ENCODE measurements at regions not wholly inside any gene's neighbourhood (a gene's known extent, or its start where the extent isn't known, plus 50 kb on each side); places are given as distances from the start of the nearest gene placed in this dataset.

DNA sequence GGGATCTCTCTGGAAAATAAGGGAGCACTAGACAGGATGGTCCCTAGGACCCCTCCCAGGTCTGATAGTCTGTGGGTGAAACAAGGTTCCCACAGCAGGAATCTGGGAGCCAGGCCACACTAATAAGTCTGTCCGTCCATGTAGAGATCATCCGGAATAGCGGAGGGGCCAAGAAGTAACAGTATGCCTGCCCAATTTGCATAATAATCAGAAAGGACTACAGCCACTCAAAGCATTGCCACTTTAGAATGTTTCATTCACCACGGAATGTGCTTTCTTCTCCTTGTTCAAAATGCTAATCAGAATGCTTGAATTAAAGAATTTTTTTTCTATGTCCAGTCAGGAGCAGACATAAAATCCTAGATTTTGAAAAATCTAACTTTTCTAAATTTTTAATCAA lies 254.9 kb downstream of the ACTL7B start:
- no peak for DNase-seq

DNA sequence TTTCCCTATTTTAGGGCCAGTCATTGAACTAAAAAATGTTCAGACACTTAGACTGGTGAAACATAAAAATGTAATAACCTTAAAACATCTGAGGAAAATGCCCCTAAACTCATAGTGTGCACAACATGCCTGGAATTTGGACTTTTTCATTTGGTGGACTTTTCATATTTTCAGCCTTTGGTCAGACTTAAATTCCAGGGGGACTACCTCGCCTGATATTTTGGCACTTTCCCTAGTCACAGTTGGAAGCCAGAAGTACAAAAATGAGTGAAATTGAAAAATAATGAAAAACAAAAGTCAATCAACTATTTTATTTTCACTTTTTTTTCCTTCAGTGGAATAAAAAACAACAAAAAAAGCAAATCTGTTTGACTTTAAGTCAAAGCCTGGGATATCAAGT lies 256.2 kb downstream of the ACTL7B start:
- no peak for DNase-seq

DNA sequence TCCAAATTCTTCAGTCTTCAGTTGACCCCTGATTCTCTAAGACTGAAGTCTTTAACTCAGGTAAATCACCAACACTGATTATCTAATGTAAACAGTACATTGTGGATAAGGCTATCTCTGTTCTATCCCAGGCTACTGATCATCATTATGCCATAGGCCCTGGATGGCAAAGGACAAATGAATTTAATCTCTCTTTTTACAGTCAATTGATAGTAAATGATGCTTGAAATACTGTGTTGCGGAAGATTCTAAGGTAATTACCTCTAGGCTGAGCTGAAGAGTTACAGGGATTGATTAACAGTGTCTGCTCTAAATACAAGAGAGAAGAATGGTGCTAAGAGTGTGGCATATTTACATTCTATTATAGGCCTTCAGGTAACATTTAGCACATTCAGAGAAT lies 264.7 kb downstream of the ACTL7B start:
- DNase-seq = no peak

DNA sequence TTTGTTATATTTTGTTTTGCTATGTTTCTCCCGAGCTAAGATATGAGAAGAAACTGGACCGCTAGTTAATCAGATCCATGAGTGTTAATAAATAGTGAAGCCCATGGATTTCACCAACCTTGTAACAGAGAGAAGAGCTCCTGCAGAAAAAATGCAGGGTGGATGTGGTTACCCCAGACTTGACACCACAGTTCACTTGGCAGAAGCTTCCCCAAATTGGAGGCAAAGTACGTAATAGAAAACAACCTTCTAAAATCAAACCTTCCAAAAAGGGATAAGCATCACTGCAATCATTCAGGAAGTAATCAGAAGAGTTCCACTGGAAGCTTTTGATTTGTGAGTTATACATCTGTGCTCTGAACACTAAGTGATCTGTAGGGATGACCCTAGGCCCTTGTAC lies 267.5 kb downstream of the ACTL7B start:
- no peak for DNase-seq

DNA sequence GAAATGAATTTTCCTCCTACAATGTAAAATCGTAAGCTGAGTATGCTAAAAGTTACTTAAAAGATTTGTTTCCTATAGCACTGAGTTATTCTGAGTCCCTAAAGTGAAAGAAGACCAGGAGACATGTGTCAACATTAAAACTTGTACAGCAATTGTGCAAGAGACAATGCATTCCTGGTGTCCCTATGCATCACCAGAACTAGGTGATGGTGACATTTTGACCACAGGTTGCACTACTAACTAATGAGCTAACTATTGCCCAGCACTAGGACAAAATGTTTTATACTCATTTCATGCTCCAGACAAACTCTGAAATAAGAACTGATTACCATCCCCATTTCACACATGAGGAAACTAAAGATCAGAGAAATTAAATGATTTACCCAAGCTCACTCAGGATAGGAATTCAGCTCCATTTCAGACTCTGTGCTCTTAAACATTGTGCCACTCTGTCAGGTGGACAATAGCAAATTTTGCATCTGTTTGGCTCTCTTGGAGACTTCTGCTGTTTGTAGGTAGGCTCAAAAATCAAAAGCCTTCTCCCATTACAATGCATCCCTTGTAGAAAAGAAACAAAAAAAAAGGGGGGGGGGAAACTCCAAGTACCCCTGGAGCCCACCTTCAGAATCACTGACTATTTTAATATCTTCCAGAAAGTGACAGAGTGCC lies 269.2 kb downstream of the ACTL7B start:
- no peak for DNase-seq

DNA sequence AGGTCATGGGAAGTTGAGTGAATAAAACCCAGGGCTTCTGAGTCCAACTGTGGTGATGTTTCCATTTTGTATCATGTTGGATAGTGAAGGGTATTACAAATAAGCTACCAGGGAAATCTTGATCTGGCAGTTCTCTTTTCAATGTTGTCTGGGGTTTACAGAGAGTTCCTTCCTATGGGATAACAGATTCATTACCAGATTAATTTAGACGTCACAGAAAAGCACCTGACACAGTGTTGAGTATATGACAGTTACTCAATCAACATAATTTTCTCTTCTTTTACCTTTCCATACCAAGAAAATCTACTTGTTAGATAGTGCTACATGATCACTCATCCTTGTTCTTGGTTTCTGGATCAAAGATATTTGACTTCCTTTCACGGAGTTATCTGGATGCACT lies 270.9 kb downstream of the ACTL7B start:
- no peak for DNase-seq

DNA sequence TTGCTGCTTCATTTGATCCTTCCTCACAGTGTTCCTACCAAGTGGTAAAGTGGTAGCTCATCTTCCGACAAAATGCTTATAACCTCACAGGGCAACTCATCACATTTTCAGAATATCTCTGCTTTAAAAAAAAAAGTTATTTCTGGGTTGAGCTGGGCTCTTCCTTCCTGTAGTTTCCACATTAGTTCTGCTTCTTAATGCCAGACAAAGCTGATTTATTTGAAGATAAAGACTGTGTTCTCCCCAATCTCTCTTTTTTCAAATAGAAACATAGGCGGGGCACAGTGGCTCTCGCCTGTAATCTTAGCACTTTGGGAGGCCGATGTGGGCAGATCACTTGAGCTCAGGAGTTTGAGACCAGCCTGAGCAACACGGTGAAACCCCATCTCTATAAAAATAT lies 273.1 kb downstream of the ACTL7B start:
- no peak for DNase-seq

DNA sequence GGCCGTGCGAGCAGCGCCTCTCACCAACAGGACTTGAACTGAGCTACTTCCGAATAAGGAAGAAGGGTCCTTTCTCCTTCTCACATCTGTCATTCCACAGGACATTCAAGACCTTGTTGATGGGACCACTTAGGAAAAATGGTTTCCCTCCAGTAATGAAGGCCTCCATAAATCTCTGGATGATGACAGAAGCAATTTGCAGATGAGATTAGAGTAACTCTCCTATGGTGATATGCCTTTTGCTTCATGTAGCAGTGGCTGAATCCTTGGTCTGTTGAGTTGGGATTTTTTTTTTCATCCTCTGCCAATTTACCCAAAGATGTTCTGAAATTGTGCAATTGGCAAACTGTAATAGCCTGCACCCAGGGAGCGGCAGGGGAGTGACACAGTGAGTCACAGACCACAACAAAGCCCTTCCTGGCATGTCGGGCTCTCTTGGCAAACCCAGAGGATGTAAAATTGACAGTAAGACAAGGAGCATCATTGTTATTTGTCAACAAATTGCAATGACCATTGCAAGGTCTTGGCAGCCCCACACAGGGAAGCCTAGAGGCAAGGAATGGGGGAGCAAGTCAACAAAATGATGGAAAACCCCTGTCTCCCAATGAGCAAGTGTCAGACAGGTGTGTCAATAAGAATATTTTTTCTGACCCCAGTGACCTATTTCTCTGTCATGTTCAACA lies 275.9 kb downstream of the ACTL7B start:
- no peak for DNase-seq

DNA sequence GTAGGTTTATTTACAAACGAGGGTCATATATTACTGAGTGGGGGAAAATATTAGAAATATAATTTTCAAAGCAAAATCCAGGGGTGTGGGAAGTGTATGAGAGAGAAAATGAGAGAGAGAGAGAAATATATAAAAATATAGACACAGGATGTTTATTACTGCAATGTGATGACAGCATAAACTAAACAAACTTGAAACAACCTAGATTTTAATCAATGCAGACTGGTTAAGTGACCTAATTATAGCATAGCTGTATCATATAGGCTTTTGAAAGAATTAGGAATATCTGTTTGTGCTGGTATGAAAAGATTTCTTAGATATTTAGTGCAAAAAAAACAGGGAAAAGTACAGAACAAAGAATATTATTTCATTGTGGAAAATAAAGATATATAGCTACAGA lies 280.5 kb downstream of the ACTL7B start:
- DNase-seq = no peak

DNA sequence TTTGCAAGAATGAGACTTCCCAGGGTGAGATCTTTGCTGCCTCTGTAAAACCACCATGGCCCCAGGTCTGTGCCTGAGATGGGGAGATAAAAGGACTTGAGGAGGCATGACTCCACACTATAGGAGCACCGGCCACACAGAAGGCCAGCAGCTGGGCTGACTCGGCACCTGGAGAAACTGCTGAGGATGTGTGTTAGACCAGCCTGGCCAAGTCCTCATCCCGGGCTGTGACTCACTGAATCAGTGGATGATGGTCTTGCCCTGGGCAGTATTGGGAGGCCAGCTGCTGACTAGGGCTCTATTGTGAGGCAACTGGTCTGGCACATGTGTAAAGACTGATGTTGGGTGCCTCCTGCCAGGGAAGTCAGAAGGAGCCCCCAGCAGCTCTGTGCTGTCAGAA lies 286.2 kb downstream of the ACTL7B start:
- DNase-seq = no peak

DNA sequence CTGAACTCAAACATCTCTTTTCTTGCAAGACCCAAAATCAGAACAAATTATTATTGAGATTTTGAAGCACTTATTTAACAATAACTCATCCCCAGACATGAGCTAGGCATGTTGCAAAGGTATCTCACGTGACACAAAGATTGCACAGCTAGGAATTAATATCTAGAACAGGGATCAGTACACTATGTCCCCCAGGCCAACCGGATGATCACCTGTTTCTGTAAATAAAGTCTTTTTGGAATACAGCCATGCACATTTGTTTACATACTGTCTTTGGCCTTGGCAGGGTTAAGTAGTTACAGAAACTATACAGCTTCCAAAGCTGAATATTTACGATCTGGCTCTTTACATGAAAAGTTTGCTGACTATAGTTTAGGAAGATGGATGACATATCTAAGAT lies 287.7 kb downstream of the ACTL7B start:
- no peak for DNase-seq

DNA sequence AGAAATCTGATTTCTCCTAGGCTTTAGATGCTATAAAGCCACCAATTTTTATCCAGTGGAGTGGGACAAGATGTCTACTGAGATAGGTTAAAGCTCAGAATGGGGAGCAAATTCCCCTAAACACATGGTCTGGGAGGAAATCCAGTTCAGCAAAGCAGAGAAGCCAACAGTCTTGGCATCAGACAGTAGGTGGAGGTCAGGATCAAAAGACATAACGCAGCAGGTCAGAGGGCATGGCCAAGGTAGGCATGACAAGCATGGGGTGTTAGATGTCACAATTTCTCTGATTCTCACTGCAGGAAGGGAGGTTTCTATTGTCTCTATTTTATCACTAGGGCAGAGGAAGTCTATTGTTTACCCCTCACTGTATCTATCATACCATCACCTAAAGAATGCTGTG lies 288.2 kb downstream of the ACTL7B start:
- DNase-seq = no peak

DNA sequence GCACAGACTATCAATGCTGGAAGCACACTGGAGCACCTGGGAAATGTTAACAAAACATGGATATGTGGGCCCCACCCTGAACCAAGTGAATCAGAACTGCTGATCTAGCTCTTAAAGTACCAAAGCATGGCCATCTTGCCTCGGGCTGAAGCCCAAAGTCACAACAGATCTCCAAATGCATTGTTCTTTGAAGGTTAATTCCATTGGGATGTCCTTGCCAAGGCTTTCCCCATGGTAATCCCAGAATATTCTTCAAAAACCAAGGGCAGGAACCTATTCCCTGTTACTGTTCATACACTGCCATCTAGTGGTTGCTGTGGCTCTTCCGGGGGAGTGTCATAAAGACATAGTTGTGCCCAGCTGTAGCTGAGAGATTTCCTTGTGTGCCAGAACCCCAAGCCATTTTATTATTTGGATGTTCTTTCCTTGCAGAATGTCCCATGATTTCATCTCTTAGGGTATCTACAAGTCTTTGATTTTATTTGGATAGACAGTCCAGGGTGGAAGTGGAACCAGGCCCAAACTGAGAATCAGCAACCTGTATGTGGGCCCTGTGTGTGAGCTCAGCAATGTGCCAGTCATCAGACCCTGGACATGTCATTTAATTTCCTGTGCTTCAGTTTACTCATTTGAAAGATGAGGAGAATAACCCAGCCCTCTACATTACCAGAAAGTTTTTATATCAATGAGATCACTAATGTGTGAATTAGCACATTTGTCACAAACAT lies 290.0 kb downstream of the ACTL7B start:
- peak; percentile 80 for DNase-seq

DNA sequence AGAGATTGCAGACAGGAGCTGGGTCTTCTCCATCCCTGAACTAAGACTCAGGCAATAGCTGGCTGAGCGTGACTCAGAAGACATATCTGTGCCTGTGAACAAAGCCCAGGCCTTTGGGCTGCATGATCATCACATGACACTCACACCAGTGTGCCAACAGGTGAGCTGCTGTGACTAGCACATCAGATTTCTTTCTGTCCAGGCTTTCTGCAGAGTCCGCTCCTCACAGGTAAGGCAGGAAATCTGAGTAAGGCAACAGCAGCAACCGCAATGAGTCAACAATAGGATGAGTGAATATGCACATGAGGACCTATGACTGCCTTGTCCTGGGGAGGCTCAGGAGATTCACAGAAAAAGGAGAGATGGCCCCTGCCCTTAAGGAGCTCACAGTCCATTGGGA lies 293.6 kb downstream of the ACTL7B start:
- DNase-seq = no peak

DNA sequence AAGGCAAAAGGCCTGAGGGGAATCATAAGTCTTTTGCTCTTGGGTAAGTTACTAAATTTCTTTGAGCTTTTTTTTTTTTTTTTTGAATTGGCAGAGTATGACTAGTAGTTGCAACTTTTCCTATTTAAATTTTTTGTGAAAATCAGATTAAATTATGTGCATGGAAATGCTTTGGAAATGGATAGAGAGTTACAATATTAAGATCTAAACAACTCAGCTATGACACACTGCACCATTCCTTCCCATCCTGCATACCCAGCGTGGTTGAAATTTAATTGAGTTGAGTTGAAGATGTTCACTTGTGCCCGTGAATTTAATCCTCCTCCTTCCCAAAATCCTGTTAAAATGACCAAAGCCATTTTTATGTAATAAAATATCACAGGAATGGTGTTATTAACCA lies 296.4 kb downstream of the ACTL7B start:
- no peak for DNase-seq

DNA sequence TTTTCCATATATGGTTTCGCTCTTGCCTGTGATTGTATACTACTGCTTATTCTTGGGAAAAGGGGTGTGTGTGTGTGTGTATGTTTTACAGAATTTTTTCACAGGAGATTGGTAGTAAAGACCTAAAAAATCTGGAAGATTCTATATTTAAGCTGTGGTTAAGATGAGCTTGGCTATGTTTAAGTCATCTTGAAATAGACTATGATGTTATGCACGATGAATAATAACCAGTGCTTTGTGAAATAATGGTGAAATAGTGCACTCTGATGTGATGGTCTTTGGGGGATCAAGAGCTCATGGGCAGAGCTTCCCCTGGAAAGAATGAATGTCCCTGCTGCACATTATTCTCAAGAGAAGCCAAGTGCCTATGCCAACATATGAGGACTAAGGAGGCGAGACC lies 301.0 kb downstream of the ACTL7B start:
- no peak for DNase-seq

DNA sequence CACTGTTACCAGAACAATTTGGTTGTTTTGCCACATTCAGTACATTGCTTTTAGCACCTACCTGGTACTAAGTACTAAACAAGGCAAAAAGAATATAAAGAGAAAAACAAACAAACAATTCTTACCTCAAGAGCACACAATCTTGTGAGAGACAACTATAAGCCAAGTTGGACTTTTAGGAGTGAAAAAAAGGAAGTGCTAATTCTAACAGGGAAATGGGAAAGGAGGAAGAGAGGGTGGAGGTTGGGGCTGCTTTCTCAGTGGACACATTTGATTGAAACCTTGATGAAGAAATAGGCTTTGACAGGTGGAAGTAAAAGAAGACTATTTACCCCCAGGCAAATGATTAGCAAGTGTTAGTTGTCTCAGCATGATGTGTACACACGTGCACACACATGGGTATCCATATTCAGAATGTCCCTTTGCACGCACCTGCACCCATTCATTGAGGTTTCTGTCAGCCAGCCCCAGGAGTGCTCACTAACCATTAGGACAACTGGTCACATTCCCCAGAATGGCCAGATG lies 302.6 kb downstream of the ACTL7B start:
- no peak for DNase-seq

DNA sequence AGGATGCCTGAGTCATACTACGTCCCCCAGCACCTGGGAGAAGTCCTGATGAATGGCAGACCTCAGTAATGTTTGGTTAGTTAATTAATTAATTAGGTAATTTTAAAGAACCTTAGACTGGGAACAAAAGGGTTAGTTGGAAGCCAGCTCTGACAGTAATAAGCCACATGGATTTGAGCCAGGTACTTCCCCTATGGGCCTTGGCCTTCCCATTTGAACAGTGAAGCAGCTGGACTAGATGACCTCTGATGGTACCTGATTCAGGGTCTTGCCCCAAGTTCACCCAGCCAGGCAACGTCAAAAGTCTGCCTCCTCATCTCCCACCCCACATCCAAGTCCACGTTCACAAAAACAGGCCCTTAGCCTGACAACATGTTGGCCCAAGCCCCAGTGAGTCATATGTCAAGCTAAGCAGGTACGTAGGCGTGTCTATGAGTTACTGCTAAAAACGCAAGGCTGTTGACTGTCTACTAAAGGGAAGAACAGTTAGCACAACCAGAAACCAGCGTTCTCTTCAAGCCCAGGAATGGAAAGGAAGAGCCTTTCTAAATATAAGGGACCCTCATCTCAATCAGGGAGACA lies 303.2 kb downstream of the ACTL7B start:
- DNase-seq = no peak

DNA sequence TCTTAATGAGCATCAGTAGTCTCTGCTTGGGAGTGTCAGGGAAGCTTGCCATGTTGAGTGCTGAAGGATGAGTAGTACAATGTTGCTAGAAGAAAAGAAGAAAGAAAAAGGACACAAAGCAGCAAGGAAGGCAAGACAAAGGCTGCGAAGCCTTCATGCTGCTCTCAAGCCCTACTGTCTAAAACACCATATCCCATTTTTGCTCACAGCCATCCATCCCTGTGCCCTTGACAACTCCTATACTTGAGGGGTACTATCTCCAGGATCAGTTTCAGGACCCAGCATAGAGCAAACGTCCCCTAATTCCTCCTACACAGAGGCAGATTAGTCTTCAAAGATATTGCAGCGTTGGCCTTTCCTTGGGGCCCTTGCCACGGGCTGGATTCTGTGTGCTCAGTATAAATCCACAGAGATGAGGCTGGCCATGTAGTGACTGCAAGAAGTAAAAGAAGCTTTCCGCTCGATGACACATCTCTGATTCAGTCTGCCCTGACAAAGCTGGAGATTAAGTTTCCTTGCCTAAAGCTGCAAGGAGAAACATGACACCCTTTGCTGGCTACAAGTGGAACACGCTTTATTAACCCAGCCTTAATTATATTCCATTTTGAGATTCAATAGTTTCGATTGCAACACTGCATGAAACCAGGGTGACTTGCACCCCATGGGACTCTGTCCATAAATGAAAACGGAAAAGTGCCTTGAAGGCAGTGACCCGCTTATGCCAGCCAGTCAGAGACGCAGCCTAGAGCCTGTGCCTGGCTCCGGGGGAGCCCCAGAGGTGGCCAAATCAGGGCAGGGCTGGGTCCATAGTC lies 304.6 kb downstream of the ACTL7B start:
- no peak for DNase-seq

DNA sequence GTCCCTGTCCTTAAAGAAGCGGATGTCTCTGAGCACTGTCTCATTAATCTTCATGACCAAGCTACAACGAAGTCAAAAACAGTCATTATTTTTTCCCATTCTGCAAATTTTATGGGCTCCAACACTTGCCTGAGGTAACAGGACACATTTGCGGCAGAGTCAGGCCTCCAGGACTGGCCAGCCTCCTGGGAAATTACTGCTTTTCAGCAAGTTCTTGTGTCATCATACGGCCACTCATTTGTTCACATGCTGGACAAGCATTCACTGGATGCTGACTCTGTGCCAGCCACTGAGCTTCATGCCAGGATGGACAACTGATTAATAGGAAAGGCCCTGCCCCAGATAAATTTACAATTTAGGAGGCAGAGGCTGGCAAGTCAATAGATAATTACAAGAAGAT lies 305.7 kb downstream of the ACTL7B start:
- no peak for DNase-seq

DNA sequence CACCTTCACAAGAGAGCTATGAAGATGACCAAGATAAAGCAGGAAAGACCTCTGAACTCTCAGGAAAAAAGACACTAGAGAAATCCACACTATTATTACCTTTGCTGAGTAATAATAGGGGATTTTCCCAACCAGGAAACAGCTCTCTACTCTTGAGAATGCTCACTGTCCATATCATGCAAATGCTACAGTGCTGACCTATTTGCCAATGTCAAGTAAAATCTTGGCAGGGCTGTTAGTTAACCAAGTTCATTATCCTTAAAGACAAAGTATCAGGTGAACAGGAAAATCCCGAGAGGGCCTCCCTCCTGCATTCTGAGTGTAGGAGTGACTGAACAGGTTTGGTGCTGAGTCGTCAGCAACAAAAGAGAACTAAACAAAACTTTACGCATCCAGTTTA lies 306.6 kb downstream of the ACTL7B start:
- DNase-seq = no peak

DNA sequence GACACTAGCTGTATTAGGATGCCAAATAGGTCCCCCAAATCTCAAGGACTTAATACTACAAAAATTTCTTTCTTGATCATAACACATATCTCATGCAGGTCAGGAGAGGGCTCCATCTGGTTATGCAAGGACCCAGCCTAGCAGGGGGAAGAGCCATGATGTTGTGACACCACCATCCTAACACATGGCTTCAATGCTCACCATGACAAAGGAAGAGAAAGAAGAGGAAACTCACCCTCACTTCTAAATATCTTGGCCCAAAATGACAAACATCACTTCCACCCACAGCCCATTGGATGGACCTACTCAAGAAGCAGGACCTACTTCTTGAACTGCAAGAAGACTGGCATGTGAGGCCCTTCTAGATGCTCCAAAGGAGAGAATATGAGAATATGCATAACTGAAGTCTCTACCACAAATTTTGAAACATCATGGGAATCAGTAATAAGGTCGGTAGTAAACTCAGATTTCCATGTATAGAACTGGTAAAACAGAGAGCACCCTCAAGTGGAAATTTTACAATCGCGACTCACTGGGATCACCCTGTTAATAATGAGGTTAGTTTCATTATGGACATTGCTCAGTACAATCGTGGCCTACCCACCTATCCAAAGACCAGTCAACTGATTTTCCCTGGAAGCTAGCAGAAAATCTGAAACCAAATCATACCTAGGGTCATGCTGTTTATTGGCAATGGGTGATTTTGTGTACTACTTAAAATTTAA lies 308.2 kb downstream of the ACTL7B start:
- DNase-seq = no peak
